ENCODE measurements at regions not wholly inside any gene's neighbourhood (a gene's known extent, or its start where the extent isn't known, plus 50 kb on each side); places are given as distances from the start of the nearest gene placed in this dataset.

- DNase-seq: no peak
These were observed 162.0 kb downstream of the KLF6 start for GRCh38 chr10:3622845-3623621.

GRCh38 chr10:3622427-3622826 lies 162.6 kb downstream of the KLF6 start:
- no peak for DNase-seq

GRCh38 chr10:3620818-3621217 lies 164.2 kb downstream of the KLF6 start:
- DNase-seq: no peak

GRCh38 chr10:3619241-3619640 lies 165.8 kb downstream of the KLF6 start:
- DNase-seq: no peak

DNA sequence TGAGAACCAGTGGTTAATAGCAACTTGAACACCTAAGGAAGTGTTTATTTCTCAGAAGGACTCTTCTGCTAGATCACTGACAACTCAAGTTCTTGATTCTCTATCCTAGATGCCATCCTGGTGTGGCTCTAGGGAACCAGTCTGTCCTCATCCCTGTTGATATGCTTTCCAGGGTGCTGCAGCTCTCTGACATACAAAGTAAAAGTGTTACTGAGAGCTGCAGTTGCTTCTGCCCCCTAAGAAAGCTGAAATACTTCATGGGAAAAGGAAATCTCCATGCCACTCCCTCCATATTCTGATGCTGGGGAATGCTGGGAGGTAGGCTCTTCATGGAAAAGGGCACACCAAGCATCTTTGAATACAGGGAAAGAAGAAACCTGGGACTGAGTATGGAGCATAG lies 168.1 kb downstream of the KLF6 start:
- no peak for DNase-seq

- DNase-seq: no peak
These were observed 171.7 kb downstream of the KLF6 start for GRCh38 chr10:3613318-3613717.

- DNase-seq: no peak
These were observed 172.6 kb downstream of the KLF6 start for GRCh38 chr10:3612183-3613001.

- DNase-seq: no peak
These were observed 178.7 kb downstream of the KLF6 start for GRCh38 chr10:3606309-3606708.

DNA sequence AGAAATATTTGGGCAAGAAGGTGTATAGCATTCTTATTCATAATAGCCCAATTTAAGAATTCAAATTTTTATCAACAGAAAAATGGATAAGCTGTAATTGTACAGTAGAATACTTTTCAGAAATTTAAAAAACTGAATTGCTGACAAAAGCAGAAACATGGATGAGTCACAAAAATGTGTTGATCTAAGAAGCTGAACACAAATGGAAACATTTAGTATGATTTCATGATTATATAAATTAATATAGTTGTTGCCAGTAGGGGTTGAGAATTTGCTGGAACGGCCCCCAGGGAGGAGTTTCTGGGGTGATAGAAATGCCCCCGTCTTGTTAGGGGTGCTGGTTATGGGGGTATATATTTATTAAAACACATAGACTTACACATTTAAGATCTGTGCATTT lies 179.1 kb downstream of the KLF6 start:
- DNase-seq: no peak

DNA sequence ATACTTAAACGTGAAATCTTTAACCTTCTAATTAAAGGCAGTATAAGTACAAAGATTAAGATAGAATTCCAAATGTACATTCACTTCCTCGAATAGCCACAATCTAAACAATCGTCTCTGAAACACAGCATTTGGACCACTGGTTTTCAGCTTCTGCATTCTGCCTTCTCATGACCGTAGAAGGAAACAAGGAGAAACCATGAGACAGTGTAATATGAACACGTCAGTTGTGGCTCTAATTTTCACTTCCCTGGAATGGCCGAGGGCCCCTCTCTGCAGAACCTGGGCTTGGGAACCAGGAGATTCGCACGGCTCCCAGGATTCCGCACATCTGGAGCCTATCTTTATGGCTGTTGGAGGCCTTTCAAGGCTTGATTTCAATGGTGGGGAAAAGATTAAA lies 189.3 kb downstream of the KLF6 start:
- no peak for DNase-seq

DNA sequence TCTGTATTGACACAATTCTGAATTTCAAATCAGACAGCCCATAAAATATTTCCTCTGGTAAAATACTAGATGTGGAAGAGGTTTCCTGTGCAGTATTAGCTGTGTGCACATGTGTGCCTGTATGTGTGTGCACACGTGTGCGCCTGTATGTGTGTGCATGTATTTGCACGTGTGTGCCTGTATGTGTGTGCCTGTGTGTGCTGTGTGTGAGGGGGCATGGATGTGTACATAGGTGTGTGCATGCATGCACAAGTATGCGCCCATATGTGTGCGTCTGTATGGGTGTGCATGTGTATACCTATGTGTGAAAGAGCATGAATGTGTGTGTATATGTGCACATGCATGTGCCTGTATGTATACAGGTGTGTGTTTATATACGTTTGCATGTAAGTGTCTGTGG lies 191.4 kb downstream of the KLF6 start:
- DNase-seq: no peak

DNA sequence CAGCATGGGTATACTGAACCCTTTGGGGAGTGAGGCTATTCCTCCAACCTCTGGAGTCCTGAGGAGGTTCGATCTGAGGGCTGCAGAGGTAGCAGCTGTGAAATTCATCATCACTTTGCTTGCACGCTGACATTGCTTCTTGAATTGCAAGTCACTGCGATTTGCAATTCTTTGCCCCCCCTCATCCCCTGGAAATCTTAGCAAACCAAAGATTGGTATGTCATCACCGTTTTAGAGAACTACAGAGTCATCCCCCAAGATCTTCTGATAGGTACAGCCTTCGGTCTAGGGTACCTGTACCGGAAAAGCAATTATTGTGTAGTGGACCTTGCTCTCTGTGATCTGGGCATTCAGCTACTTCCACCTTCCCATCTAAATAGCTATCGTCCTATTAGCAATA lies 192.6 kb downstream of the KLF6 start:
- no peak for DNase-seq

- no peak for DNase-seq
These were observed 196.2 kb downstream of the KLF6 start for GRCh38 chr10:3588816-3589215.

- no peak for DNase-seq
These were observed 196.7 kb downstream of the KLF6 start for GRCh38 chr10:3588346-3588745.

DNA sequence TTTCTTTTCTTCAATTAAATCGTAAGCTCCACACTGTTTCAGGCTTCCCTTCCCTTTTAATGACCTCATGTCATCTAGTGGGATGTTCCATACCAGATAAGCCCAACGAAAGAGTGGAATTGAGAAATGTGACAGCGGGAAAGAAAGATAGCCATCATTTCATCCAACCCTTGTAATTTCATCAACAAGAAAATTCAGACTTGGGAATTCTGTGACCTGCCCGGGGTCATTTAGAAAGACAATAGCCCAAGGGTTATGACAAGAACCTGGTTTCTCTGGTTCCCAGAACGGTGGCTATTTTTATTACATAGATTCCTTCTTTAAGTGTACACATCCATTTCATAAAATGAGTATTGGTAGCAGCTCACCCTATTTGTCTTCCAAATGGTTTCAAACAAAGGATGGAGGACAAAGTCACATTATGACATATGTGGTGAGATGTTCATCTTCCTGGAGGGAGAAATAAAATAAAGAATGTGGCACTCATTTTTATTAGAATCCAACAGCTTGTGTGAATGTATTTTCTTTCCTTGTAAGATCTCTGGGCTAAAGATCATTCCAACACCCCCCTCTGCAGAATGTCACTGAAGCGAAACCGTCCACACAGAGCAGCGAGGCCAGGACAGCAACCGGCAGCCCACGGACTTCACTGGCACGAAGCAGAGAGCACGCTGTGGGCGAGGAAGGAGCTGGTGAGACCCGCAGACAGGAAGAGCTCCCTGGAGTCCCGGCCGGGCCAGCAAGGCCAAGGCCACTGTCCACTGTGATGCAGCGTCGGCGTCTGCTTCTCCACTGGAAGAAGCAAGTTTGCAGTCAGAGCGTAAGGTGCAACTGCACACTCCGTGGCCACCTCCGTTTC lies 199.9 kb downstream of the KLF6 start:
- DNase-seq: no peak

DNA sequence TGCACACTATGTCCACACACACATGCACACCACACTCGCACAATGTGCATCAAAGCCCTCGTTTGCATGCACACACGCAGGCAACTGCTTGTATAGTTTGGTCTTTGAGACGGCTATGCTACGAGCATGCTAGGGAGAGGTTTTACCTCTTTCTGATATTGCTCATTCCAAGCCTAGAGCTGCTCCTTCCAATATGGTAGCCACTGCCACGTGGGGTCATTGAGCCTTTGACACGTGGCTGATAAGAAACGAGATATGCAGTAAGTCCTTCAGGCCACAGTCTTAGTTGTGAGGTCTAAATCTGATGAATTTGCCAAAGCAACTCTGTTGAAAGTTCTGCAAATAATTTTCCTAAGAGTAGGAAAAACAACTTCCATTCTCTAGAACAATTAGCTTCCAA lies 204.4 kb downstream of the KLF6 start:
- no peak for DNase-seq

DNA sequence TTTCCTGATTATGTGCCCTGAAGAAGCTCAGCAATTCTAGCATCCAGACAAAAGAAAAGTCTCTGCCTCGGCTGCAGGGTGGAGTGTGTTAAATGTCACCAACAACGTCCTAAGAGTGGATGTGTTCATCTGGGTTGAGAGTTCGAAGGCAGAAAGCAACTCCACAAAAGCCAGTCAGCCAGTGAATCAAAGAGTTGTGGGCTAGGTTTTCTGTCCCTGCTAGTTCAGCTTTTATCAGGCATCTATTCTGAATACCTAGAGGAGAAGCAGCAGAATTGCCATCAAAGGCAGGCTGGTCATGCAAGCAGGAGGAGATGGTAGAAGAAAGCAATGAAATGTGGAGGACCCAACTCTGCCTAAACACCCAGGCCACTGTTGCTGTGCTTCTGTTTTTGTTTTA lies 205.2 kb downstream of the KLF6 start:
- no peak for DNase-seq

GRCh38 chr10:3578682-3579081 lies 206.3 kb downstream of the KLF6 start:
- DNase-seq: no peak

GRCh38 chr10:3578159-3578558 lies 206.8 kb downstream of the KLF6 start:
- DNase-seq: no peak

GRCh38 chr10:3574451-3574850 lies 210.6 kb downstream of the KLF6 start:
- no peak for DNase-seq

DNA sequence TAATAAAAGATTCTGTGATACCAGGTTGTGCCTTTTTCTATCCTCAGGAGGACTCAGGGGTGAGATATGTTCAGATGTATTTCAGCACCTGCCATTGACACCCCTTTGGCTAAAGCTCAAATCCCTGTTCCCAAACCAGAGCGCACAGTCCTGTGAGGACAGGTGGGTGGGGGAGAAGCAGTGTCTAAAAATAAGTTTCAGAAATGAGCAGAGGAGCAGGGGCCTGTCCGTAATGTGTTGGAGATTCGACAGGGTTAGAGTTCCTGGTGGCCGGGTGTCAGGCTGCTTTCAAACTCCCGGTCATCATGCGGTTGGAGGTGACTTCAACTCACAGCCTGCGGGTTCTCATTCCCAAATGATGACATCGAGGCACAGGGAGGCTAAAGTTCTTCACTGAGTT lies 211.5 kb downstream of the KLF6 start:
- no peak for DNase-seq

GRCh38 chr10:3571310-3571825 lies 213.6 kb downstream of the KLF6 start:
- no peak for DNase-seq

GRCh38 chr10:3570855-3571266 lies 214.1 kb downstream of the KLF6 start:
- no peak for DNase-seq
